Keratinocyte (primary cell): ENCODE measurements at regions not wholly inside any gene's neighbourhood (a gene's known extent, or its start where the extent isn't known, plus 50 kb on each side); places are given as distances from the start of the nearest gene placed in this dataset.

Source experiments
- EZH2 ChIP-seq: IDR thresholded peaks from one replicate; pipeline ENCODE4 v1.6.1; 2012; ENCODE audit warnings: inconsistent platforms, mild to moderate bottlenecking, low read length, moderate library complexity
- TF ChIP-seq, protein P1 (sequence below), 3 experiments: IDR thresholded peaks in 1 of 3; conservative IDR thresholded peaks in 1 of 3; optimal IDR thresholded peaks in 1 of 3; 2 replicates in 2 of 3; 3 replicates in 1 of 3; pipeline versions ENCODE3 to v1.5.1; 2011; ENCODE audit warnings: low read length in 3 of 3, mild to moderate bottlenecking in 3 of 3, moderate library complexity in 2 of 3, control low read depth in 1 of 3, inconsistent platforms in 1 of 3; ENCODE audit not compliant: insufficient read depth in 2 of 3; ENCODE audit errors: extremely low read depth in 1 of 3

DNA sequence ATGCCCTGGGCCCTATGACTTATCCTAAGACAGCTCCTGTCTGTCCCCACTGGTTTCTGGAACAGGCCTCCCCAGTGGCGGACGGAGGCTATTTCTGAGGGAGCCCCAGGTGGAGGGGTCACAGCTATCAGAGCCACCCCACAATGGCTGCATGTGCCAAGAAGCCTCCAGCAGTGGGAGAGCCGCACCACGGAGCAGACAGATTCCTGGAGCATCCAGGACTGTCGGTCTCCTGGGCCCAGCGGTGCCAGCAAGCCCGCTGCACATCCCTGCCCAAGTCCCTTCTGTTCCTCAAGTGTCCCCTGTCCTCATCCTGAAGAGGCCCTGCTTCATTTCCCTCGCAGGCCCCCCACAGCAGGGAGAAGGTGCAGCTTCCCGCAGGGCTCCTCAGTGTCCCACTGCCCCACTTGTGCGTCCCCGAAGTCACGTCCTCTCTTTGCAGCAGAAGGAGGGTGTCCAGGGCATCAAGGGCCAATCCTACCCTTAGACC, 193.0 kb upstream of the SHH start:
- TF ChIP-seq, protein P1, sequence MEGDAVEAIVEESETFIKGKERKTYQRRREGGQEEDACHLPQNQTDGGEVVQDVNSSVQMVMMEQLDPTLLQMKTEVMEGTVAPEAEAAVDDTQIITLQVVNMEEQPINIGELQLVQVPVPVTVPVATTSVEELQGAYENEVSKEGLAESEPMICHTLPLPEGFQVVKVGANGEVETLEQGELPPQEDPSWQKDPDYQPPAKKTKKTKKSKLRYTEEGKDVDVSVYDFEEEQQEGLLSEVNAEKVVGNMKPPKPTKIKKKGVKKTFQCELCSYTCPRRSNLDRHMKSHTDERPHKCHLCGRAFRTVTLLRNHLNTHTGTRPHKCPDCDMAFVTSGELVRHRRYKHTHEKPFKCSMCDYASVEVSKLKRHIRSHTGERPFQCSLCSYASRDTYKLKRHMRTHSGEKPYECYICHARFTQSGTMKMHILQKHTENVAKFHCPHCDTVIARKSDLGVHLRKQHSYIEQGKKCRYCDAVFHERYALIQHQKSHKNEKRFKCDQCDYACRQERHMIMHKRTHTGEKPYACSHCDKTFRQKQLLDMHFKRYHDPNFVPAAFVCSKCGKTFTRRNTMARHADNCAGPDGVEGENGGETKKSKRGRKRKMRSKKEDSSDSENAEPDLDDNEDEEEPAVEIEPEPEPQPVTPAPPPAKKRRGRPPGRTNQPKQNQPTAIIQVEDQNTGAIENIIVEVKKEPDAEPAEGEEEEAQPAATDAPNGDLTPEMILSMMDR (optimal IDR thresholded peaks at IDR 0.05 in 1 of 3, IDR thresholded peaks at IDR 0.05 in 1 of 3, conservative IDR thresholded peaks at IDR 0.05 in 1 of 3; ENCODE audit: extremely low read depth in 1 of 3, insufficient read depth in 2 of 3, low read length in 3 of 3), result no peak
- TF ChIP-seq EZH2, result no peak
